GM10847 (cell line): ENCODE measurements at regions not wholly inside any gene's neighbourhood (a gene's known extent, or its start where the extent isn't known, plus 50 kb on each side); places are given as distances from the start of the nearest gene placed in this dataset.

Experiments used
- POLR2A ChIP-seq: IDR thresholded peaks from 2 replicates; pipeline ENCODE4 v1.6.1; 2011; ENCODE audit not compliant: insufficient read length; ENCODE audit errors: extremely low read depth

GRCh38 chr2:121059651-121060649, 225.1 kb downstream of the TFCP2L1 start:
- no peak for TF ChIP-seq POLR2A

- no peak for TF ChIP-seq POLR2A
Observed at GRCh38 chr2:121061633-121062032, 223.4 kb downstream of the TFCP2L1 start.

- no peak for TF ChIP-seq POLR2A
Observed at GRCh38 chr2:121063471-121063870, 221.5 kb downstream of the TFCP2L1 start.

GRCh38 chr2:121064186-121064585, 220.8 kb downstream of the TFCP2L1 start:
- no peak for TF ChIP-seq POLR2A

- no peak for TF ChIP-seq POLR2A
Observed at GRCh38 chr2:121065239-121065638, 219.8 kb downstream of the TFCP2L1 start.

- no peak for TF ChIP-seq POLR2A
Observed at GRCh38 chr2:121066526-121066925, 218.5 kb downstream of the TFCP2L1 start.

- TF ChIP-seq POLR2A, result no peak
Observed at GRCh38 chr2:121068851-121069250, 216.2 kb downstream of the TFCP2L1 start.

- no peak for TF ChIP-seq POLR2A
Observed at GRCh38 chr2:121069434-121069969, 215.5 kb downstream of the TFCP2L1 start.

- no peak for TF ChIP-seq POLR2A
Observed at GRCh38 chr2:121071034-121071504, 213.9 kb downstream of the TFCP2L1 start.

GRCh38 chr2:121072784-121073183, 212.2 kb downstream of the TFCP2L1 start:
- TF ChIP-seq POLR2A, result no peak

- no peak for TF ChIP-seq POLR2A
Observed at GRCh38 chr2:121073320-121074210, 211.4 kb downstream of the TFCP2L1 start.

GRCh38 chr2:121074293-121074932, 210.6 kb downstream of the TFCP2L1 start:
- no peak for TF ChIP-seq POLR2A

GRCh38 chr2:121075006-121075551, 209.9 kb downstream of the TFCP2L1 start:
- TF ChIP-seq POLR2A, result peak; percentile 89
